HG02623 (cell line): ENCODE measurements at regions not wholly inside any gene's neighbourhood (a gene's known extent, or its start where the extent isn't known, plus 50 kb on each side); places are given as distances from the start of the nearest gene placed in this dataset.
"Not testable (repeated sequence)": the region's sequence is repeated elsewhere in the genome, so short reads cannot be mapped to it uniquely, and the experiment has no call there.

Experiments
- ATAC-seq: cut with Tn5 transposase; IDR thresholded peaks from one replicate; pipeline ENCODE4 v1.9.1; 2021; ENCODE audit warnings: moderate library complexity; ENCODE audit not compliant: unreplicated experiment

- no peak for ATAC-seq
These were observed 154.3 kb upstream of the PTPN1 start for GRCh38 chr20:50355590-50356524.

- ATAC-seq = no peak
These were observed 153.7 kb upstream of the PTPN1 start for GRCh38 chr20:50356525-50356885.

GRCh38 chr20:50356962-50357782, 153.0 kb upstream of the PTPN1 start:
- ATAC-seq = no peak

GRCh38 chr20:50357783-50358161, 152.4 kb upstream of the PTPN1 start:
- ATAC-seq = no peak

- ATAC-seq = no peak
These were observed 152.0 kb upstream of the PTPN1 start for GRCh38 chr20:50358166-50358565.

- ATAC-seq = no peak
These were observed 151.2 kb upstream of the PTPN1 start for GRCh38 chr20:50358971-50359370.

GRCh38 chr20:50359607-50360217, 150.5 kb upstream of the PTPN1 start:
- no peak for ATAC-seq

GRCh38 chr20:50360218-50360672, 149.9 kb upstream of the PTPN1 start:
- ATAC-seq = no peak

- no peak for ATAC-seq
These were observed 149.3 kb upstream of the PTPN1 start for GRCh38 chr20:50360921-50361320.

- not testable (repeated sequence) for ATAC-seq
These were observed 148.0 kb upstream of the PTPN1 start for GRCh38 chr20:50362177-50362576.

- ATAC-seq = no peak
These were observed 147.2 kb upstream of the PTPN1 start for GRCh38 chr20:50363027-50363426.

GRCh38 chr20:50363479-50363878, 146.7 kb upstream of the PTPN1 start:
- ATAC-seq = no peak

GRCh38 chr20:50364542-50364941, 145.6 kb upstream of the PTPN1 start:
- no peak for ATAC-seq

- ATAC-seq = no peak
These were observed 143.7 kb upstream of the PTPN1 start for GRCh38 chr20:50366270-50367103.

- ATAC-seq = no peak
These were observed 143.0 kb upstream of the PTPN1 start for GRCh38 chr20:50367104-50367674.

GRCh38 chr20:50367739-50368375, 142.3 kb upstream of the PTPN1 start:
- ATAC-seq = no peak

- no peak for ATAC-seq
These were observed 141.8 kb upstream of the PTPN1 start for GRCh38 chr20:50368386-50368785.

- no peak for ATAC-seq
These were observed 141.4 kb upstream of the PTPN1 start for GRCh38 chr20:50368813-50369224.

- ATAC-seq = no peak
These were observed 140.8 kb upstream of the PTPN1 start for GRCh38 chr20:50369225-50370035.
